Gastrocnemius medialis (tissue), 4 donors: ENCODE measurements at regions not wholly inside any gene's neighbourhood (a gene's known extent, or its start where the extent isn't known, plus 50 kb on each side); places are given as distances from the start of the nearest gene placed in this dataset.

Source experiments
- ATAC-seq, 2 donors: fragments of 150-250 bp; one replicate each; pipeline ENCODE4 v1.9.1; 2016
- DNase-seq, 2 donors: peaks; one replicate each; pipeline ENCODE4 v3.0.0-alpha.2; 2019
- H3K27ac ChIP-seq, 4 donors: fragments of 200-600 bp; sonication (generic); 1 replicate in 1 of 4; 2 replicates in 3 of 4; pipeline ENCODE4 v1.5.1; 2016 to 2018; ENCODE audit warnings: mild to moderate bottlenecking in 2 of 4, moderate library complexity in 1 of 4
- H3K27me3 ChIP-seq, 3 donors: fragments of 200-600 bp; sonication (generic) in 2 of 3; 1 replicate in 1 of 3; 2 replicates in 2 of 3; pipeline versions ENCODE4 v1.5.1 to v1.6.0; 2016 to 2019; ENCODE audit warnings: mild to moderate bottlenecking in 1 of 3, moderate library complexity in 1 of 3
- H3K36me3 ChIP-seq, 2 donors: fragments of 200-600 bp; sonication (generic) in 1 of 2; one replicate each; pipeline ENCODE4 v1.5.1; 2017 to 2018
- H3K4me1 ChIP-seq, 2 donors: fragments of 200-600 bp; sonication (generic) in 1 of 2; one replicate each; pipeline ENCODE4 v1.5.1; 2016 to 2017; ENCODE audit warnings: mild to moderate bottlenecking in 2 of 2
- H3K4me3 ChIP-seq, 4 donors: fragments of 200-600 bp; sonication (generic) in 3 of 4; 1 replicate in 1 of 4; 2 replicates in 3 of 4; pipeline ENCODE4 v1.5.1; 2016 to 2019; ENCODE audit warnings: mild to moderate bottlenecking in 2 of 4
- H3K9me3 ChIP-seq, 3 donors: fragments of 200-600 bp; sonication (generic) in 2 of 3; 1 replicate in 1 of 3; 2 replicates in 2 of 3; pipeline ENCODE4 v1.5.1; 2016 to 2019
- POLR2A ChIP-seq, 2 donors: fragments of 450-650 bp; IDR thresholded peaks; one replicate each; pipeline ENCODE4 v1.6.1; 2017; ENCODE audit warnings: antibody characterized with exemption in 2 of 2, mild to moderate bottlenecking in 2 of 2, moderate library complexity in 2 of 2
- in situ Hi-C, 4 donors: fragments of 200-750 bp; cut with MboI; loops; one replicate each; pipeline versions ENCODE4 v1.15.0 to v1.8.0; 2017; ENCODE audit warnings: low sequenced_read_pairs in 4 of 4
- intact Hi-C: fragments of 100-400 bp; cut with DNase I; formaldehyde crosslinking; loops from one replicate; pipeline ENCODE4 v1.15.1; 2023; ENCODE audit warnings: low total_unique reads
- TF ChIP-seq, protein P1 (sequence below), 5 experiments: fragments of 450-650 bp in 3 of 5; fragments of 200-600 bp in 2 of 5; sonication (generic) in 2 of 5; IDR thresholded peaks in 4 of 5; conservative IDR thresholded peaks in 1 of 5; 1 replicate in 4 of 5; 2 replicates in 1 of 5; pipeline ENCODE4 v1.5.1; 2016 to 2019; ENCODE audit warnings: antibody characterized with exemption in 5 of 5, mild to moderate bottlenecking in 3 of 5, moderate library complexity in 3 of 5

DNA sequence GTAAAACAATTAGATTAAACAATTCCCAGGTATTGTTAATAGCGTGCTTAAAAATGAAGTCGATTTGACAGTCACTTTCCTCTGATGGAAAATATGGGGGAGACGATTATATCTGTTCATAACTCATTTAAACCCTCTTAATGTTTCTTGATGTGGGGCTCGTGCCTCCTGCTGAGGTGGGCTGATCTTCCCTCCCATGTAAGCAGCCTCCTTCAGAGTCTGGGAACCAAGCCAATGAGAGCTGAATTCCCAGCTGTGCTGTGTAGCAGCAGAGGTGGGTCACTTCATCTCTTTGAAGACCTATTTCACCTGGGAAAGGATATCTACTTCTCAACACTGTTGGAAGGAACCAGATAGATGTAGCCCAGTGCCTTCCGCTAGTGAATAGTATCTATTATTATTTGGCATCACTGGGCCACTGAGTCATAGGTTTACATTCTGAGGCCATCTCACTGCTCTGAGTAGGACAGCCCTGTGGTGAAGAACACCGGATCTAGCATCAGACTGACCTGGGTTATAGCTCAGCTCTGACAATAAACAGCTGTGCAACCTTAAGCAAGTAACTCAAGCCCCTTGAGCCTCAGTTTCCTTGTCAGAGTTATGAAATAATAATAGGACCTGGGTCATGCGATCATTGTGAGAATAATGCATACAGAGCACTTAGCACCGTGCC, 85.3 kb upstream of the C16orf82 start:
- in situ Hi-C loops (no loop called here), intact Hi-C loops (no loop called here)
- Histone ChIP-seq H3K36me3 (no peaks in the 10 kb centered on the region), H3K9me3 (no peaks in the 10 kb centered on the region), H3K4me1 (no peaks in the 10 kb centered on the region), H3K27me3 (no peaks in the 10 kb centered on the region), H3K4me3 (no peak overlapping the region), H3K27ac (no peak overlapping the region)
- ATAC-seq, result no peak
- TF ChIP-seq, protein P1, sequence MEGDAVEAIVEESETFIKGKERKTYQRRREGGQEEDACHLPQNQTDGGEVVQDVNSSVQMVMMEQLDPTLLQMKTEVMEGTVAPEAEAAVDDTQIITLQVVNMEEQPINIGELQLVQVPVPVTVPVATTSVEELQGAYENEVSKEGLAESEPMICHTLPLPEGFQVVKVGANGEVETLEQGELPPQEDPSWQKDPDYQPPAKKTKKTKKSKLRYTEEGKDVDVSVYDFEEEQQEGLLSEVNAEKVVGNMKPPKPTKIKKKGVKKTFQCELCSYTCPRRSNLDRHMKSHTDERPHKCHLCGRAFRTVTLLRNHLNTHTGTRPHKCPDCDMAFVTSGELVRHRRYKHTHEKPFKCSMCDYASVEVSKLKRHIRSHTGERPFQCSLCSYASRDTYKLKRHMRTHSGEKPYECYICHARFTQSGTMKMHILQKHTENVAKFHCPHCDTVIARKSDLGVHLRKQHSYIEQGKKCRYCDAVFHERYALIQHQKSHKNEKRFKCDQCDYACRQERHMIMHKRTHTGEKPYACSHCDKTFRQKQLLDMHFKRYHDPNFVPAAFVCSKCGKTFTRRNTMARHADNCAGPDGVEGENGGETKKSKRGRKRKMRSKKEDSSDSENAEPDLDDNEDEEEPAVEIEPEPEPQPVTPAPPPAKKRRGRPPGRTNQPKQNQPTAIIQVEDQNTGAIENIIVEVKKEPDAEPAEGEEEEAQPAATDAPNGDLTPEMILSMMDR (IDR thresholded peaks at IDR 0.05 in 4 of 5, conservative IDR thresholded peaks at IDR 0.05 in 1 of 5), result no peak
- no peak for TF ChIP-seq POLR2A (IDR thresholded peaks at IDR 0.05)
- no peak for DNase-seq

DNA sequence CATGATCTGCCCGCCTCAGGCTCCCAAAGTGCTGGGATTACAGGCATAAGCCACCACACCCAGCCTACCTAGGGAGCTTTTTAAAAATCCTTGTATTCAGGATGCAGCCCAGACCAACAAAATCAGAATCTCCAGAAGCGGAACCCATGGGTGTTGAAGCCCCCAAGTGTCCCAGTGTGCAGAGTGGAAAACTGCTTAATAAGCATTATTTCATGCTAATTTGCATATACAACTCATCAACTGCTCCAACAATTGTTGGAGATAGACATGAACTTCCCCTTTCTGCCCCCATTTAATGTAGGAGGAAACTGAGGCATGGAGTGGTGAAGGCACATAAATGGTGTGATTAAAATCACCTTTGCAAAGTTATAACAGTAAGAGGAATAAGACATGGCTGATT, 84.3 kb upstream of the C16orf82 start:
- ATAC-seq (no peak), DNase-seq (no peak)
- no peak for TF ChIP-seq POLR2A (IDR thresholded peaks at IDR 0.05)
- TF ChIP-seq, protein P1 (IDR thresholded peaks at IDR 0.05 in 4 of 5, conservative IDR thresholded peaks at IDR 0.05 in 1 of 5), result no peak
- no peaks in the 10 kb centered on the region for H3K9me3 ChIP-seq
- no peaks in the 10 kb centered on the region for H3K27me3 ChIP-seq
- no peaks in the 10 kb centered on the region for H3K36me3 ChIP-seq
- intact Hi-C loops (no loop called here), in situ Hi-C loops (no loop called here)
- no peak overlapping the region for H3K4me3 ChIP-seq
- H3K4me1 ChIP-seq, result no peaks in the 10 kb centered on the region
- H3K27ac ChIP-seq, result no peak overlapping the region

DNA sequence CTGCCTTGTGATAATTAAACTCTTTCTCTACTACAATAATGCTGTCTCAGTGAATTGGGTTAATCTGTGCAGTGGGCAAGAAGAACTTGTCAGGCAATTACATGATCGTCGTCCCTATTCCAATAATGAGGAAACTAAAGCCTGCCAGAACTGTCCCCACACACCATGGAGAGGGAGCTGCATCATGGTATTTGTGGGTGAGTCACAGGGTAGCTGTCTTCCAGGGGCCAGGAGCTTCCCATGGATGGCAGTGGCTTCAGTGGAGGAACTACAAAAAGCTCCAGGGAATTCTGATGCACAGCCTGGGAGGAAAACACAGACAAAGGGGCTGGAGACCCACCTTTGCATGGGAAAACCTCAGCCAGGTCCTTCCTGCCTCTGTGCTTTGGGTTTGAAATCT, 83.3 kb upstream of the C16orf82 start:
- Histone ChIP-seq H3K4me1 (no peaks in the 10 kb centered on the region), H3K27me3 (no peaks in the 10 kb centered on the region), H3K9me3 (no peaks in the 10 kb centered on the region), H3K4me3 (no peak overlapping the region), H3K27ac (no peak overlapping the region), H3K36me3 (no peaks in the 10 kb centered on the region)
- ATAC-seq, result no peak
- TF ChIP-seq, protein P1 (IDR thresholded peaks at IDR 0.05 in 4 of 5, conservative IDR thresholded peaks at IDR 0.05 in 1 of 5), result no peak
- no peak for TF ChIP-seq POLR2A (IDR thresholded peaks at IDR 0.05)
- DNase-seq, result no peak
- in situ Hi-C loops (no loop called here), intact Hi-C loops (no loop called here)

DNA sequence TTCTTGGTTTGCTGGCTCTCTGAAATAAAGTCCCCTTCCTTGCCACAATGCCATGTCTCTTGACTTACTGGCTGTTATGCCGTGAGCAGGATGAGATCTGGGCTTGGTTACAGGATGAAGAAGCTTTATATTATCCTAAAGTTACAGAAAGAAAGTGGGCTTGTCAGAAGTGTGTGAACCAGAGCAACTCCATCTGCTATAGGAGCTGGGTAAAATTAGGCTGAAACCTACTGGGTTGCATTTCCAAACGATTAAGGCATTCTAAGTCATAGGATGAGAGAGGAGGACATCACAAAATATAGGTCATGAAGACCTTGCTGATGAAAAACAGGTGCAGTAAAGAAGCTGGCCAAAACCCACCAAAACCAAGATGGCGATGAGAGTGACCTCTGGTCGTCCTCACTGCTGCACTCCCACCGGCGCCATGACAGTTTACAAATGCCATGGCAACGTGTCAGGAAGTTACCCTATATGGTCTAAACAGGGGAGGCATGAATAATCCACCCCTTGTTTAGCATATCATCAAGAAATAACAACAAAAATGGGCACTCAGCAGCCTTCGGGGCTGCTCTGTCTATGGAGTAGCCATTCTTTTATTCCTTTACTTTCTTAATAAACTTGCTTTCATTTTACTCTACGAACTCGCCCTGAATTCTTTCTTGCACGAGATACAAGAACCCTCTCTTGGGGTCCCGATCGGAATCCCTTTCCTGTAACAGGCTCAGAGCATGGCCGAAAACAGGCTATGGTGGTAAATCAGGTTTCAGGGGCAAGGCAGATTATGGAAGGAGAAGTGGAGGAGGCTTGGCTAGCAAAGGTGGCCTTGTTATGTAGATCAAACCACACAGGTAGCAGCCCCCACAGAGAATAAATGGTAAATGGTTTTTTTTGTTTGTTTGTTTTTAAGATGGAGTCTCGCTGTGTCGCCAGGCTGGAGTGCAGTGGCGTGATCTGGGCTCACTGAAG, 81.3 kb upstream of the C16orf82 start:
- Histone ChIP-seq H3K9me3 (no peaks in the 10 kb centered on the region), H3K27ac (no peak overlapping the region), H3K4me3 (no peak overlapping the region), H3K36me3 (no peaks in the 10 kb centered on the region), H3K27me3 (no peaks in the 10 kb centered on the region), H3K4me1 (no peaks in the 10 kb centered on the region)
- ATAC-seq, result no peak
- no peak for DNase-seq
- intact Hi-C loops (no loop called here), in situ Hi-C loops (no loop called here)
- TF ChIP-seq POLR2A (IDR thresholded peaks at IDR 0.05), result no peak
- TF ChIP-seq, protein P1 (IDR thresholded peaks at IDR 0.05 in 4 of 5, conservative IDR thresholded peaks at IDR 0.05 in 1 of 5), result no peak
